Stimulated activated CD8-positive, alpha-beta memory T cell treated with anti-CD3 and anti-CD28 coated beads, Interleukin-12 subunit alpha, Interleukin-12 subunit beta, amount 100 ng/mL, for 24 hours (primary cell): ENCODE measurements at regions not wholly inside any gene's neighbourhood (a gene's known extent, or its start where the extent isn't known, plus 50 kb on each side); places are given as distances from the start of the nearest gene placed in this dataset.
A peak's percentile ranks its signal among the peaks of the same experiment; 100 is the strongest.
"Not testable (repeated sequence)": the region's sequence is repeated elsewhere in the genome, so short reads cannot be mapped to it uniquely, and the experiment has no call there.

Source experiments
- DNase-seq: peaks from one replicate; pipeline ENCODE4 v3.0.0-alpha.2; 2020; ENCODE audit errors: extremely low read depth

GRCh38 chr6:99668036-99668705 is 61.5 kb downstream of the PRDM13 start:
- no peak for DNase-seq

DNA sequence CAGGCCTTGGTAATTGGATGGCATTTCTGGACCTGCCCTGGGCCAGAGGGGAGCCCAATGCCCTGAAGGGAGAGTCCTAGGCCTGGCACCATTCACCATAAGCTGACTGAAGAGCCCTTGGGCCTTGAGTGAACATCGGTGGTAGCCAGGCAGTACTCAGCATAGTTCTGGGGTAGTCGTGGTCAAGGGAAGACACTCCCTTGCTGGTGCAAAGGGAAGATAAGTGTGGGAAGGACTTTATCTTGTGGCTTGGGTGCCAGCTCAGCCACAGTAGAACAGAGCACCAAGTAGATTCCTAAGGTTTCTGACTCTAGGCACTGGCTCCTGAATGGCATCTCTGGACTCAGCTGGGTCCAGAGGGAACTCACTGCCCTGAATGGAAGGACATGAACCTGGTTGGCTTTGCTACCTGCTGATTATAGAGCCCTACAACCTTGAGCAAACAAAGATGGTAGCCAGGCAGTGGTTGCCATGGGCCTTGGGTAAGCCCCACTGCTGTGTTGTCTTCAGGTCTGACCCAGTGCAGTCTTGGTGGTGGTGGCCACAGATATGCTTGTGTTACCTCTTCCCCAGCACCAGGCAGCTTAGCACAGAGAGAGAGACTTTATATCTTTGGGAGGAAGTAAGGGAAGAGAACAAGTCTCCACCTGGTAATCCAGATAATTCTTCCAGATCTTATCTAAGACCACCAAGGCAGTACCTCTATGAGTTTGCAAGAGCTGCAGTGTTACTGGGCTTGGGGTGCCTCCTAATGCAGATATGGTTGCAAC is 83.5 kb downstream of the PRDM13 start:
- DNase-seq: no peak

DNA sequence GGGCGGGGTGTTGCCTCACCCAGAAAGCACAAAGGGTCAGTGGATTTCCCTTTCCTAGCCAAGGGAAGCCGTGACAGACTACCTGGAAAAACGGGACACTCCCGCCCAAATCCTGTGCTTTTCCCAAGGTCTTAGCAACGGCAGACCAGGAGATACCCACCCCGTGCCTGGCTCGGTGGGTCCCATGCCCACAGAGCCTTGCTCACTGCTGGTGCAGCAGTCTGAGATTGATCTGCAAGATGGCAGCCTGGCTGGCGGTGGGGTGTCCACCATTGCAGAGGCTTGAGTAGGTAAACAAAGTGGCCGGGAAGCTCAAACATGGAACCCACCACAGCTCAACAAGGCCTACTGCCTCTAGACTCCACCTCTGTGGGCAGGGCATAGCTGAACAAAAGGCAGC is 95.7 kb downstream of the PRDM13 start:
- not testable (repeated sequence) for DNase-seq

GRCh38 chr6:99709062-99709461 is 102.4 kb downstream of the PRDM13 start:
- no peak for DNase-seq

DNA sequence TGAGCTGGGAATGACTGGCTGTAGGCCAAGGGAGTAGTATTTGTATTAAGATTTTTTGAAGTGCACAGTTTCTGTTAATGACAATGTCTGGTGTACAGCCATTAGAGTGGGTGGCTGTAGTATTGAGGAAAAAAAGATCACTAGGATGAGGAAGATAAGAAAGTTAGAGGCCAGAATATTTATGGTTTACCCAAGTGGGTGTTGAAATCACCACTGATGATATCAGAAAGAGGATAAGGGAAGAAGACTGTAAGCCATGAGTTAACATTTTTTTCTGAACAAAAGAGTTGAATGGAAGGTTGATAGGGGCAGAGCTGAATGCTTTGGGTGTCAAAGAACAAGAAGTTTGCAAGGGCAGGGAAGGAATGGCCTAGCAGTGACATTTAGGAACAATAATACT is 104.7 kb downstream of the PRDM13 start:
- no peak for DNase-seq

- DNase-seq: no peak
Measured at GRCh38 chr6:99711925-99712324, 105.3 kb downstream of the PRDM13 start.

GRCh38 chr6:99712519-99712918 is 105.9 kb downstream of the PRDM13 start:
- no peak for DNase-seq

DNA sequence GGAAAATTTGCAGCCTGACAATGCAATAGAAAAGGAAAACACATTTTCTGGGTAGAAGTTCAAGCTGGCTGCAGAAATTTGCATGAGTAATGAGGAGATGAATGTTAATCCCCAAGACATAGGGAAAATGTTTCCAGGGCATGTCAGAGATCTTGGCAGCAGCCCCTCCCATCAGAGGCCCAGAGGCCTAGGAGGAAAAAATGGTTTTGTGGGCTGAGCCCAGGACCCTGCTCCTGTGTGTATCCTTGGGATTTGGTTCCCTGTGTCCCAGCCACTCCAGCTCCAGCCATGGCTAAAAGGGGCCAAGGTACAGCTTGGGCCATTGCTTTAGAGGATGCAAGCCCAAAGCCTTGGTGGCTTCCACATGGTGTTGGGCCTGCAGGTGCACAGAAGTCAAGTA is 115.4 kb downstream of the PRDM13 start:
- DNase-seq: not testable (repeated sequence)

GRCh38 chr6:99730237-99730636 is 123.6 kb downstream of the PRDM13 start:
- not testable (repeated sequence) for DNase-seq

GRCh38 chr6:99736302-99736701 is 129.7 kb downstream of the PRDM13 start:
- no peak for DNase-seq

DNA sequence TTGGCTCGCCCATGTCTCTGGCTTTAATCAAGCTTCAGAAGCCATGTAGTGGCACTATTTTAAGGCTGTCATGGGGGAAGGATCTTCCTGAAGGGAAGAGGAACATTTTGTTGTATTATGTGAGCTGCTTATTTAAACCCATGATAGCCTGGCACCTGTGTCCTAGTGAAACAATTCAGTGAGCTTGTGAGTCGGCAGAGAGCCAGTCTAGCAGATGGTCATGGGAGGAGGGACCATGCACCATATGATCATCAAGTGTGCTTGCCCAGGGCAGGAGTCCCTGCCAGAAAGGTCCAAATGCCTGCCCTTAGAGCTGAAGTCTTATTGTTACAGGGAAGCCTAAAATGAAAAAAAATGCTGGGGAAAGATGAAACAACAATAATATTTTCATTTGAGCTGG is 132.9 kb downstream of the PRDM13 start:
- DNase-seq: no peak

DNA sequence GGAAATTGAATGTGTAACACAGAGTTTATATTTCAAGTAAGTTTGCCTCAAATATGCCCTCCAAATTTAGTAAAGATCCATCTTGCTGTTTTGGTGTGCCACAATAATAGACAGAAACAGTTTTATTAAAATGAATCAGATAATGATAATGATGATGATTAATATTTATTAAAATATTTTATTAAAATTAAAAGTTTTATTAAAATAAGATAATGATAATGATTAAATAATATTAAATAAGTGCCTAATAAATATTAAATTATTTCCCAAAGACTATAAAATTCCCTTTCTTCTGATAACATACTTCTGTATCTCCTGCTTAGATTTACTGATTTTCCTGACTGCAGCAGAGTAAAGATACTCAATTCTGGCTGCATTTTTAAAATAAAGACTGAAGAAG is 134.5 kb downstream of the PRDM13 start:
- no peak for DNase-seq

- no peak for DNase-seq
Measured at GRCh38 chr6:99743647-99744046, 137.0 kb downstream of the PRDM13 start.

GRCh38 chr6:99745651-99746050 is 139.0 kb downstream of the PRDM13 start:
- no peak for DNase-seq

DNA sequence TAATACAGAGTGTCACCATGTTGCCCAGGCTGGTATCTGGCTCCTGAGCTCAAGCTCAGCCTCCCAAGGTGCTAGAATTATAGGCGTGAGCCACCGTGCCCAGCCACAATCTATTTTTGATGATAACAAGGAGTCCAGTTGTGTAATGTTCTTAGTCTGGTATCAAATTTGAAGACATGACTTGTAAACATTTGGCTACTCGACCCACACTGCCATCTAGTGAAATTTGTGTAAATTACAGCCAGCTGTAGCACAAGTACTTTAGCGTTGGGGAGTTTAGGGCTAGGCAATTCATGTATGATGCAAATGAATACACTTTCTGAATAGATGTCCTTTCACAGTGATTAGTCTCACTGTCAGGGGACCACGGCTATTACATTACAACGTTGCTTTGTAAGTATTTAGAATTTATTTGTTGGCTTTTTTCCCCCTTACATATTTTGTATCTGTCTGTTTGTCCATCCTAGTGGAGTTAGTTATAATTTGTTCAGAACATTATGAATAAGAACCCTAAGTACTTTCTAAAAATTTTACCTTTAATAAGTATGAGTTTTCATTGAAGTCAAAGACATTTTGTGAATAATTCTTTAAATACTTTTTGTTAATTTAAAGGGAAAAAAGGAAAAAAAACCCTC is 139.7 kb downstream of the PRDM13 start:
- peak; percentile 16 for DNase-seq

- no peak for DNase-seq
Measured at GRCh38 chr6:99761711-99762110, 155.1 kb downstream of the PRDM13 start.

GRCh38 chr6:99768166-99768565 is 161.5 kb downstream of the PRDM13 start:
- DNase-seq: no peak

- no peak for DNase-seq
Measured at GRCh38 chr6:99779631-99780555, 173.3 kb downstream of the PRDM13 start.

GRCh38 chr6:99780556-99780885 is 173.9 kb downstream of the PRDM13 start:
- DNase-seq: no peak

DNA sequence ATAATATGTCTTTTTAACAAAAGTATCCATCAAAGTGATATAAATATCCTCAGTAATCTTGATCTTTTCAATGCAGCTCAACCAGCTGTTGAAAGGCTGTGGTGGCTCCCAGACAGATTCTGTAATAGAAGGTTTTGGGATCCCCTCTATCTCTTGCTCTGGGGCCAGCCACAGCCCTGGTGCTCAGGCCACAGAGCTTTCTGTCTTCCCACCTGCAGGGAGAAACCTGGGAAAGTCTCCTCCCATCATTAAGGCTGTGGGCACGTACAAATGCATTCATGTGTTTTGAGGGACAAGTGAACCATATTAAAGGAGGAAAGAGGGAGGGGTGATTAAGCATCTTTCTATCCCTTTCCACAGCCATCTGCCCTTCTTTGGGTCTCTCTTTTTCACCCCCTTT is 183.1 kb downstream of the PRDM13 start:
- DNase-seq: no peak

- no peak for DNase-seq
Measured at GRCh38 chr6:99790679-99791078, 184.0 kb downstream of the PRDM13 start.

DNA sequence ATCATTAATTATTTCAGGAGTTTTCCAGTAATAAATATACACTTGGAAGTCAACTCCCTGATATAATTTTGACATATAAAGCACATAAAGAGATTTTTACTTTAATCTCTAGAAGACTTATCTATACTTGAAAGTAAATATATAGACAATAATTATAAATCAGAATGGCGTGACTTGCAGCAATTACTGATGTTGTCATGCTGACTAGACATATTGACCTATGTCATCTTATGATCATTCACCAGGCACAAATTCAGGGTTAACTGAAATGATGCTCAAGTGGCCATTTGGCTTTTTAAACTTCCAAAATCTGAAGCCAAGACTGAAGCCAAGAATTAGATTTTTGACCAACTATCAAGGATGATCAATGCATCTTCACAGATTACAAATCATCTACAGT is 192.2 kb downstream of the MCHR2 start:
- DNase-seq: no peak
